HG03575 (cell line): ENCODE measurements at regions not wholly inside any gene's neighbourhood (a gene's known extent, or its start where the extent isn't known, plus 50 kb on each side); places are given as distances from the start of the nearest gene placed in this dataset.
"Not testable (repeated sequence)": the region's sequence is repeated elsewhere in the genome, so short reads cannot be mapped to it uniquely, and the experiment has no call there.

ENCODE experiments used
- ATAC-seq: cut with Tn5 transposase; IDR thresholded peaks from one replicate; pipeline ENCODE4 v1.9.1; 2021; ENCODE audit not compliant: unreplicated experiment, insufficient number of reproducible peaks, low FRiP score; ENCODE audit errors: extremely low read depth

DNA sequence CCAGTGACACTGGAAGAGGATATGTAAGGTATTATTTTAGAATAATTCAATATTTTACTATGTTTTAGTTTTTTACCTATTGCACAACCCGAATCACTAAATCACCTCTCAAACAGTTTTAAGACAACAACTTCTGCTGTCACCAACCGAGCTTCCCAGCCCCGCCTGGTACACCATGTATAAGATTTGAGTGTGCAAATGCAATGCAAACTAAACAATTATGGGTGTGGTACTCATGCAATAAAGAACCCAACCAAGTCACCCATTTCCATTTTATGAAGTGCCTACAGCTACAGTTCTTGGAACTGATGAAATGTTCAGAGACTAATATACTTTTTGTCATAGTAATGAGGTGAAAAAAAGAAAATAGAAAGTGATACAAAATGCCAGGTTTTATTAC, 256.2 kb downstream of the TAFA4 start:
- ATAC-seq = no peak

DNA sequence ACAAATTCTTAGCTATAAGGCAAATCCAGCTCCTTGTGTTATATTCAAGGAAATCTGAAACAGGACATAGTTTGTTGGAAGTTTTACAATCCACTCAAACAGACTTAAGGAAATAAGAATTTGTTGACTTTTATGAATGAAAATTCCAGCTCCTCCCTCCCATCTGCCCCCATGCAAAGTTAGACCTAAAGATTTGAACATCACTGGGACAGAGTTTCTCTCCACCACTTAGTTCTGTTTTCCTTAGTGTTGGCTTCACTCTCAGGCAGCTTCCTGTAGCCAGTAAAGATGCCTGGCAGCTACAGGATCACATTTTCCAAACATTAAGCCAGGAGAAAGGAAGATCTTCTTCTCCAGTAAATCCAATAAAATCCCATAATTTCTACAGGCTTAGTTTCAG, 265.0 kb downstream of the TAFA4 start:
- no peak for ATAC-seq

DNA sequence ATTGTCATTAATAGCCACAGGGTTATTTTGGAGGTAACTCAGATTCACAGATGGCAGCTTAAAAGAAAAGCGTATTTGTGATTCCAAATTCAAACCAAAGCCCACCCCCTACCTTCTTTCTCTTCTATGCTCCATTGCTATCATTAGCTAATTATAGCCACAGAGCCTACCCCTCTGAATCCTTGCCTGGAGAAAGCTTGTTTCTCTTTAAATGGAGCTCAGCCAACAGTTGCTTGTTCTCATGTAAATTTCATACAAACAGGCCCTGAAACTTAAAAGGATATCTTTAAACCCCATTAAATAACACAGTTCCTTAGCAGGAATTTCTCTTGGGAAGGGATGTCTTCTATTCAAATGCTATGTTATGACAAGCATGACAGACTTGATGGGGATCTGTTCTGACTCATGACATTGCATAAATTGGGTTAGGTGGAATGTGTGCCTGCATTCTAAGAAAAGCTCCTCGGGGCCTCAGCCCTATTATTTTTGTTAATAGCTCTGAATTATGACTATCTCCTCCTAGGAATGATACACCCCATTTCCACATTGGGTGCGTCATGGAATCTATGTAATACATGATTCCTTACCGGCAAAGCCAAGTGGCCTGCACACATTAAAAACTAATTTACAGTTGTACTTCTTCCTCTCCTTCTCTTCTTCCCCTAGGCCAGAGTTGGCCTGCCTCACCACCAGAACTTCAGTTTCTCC, 265.8 kb downstream of the TAFA4 start:
- no peak for ATAC-seq

DNA sequence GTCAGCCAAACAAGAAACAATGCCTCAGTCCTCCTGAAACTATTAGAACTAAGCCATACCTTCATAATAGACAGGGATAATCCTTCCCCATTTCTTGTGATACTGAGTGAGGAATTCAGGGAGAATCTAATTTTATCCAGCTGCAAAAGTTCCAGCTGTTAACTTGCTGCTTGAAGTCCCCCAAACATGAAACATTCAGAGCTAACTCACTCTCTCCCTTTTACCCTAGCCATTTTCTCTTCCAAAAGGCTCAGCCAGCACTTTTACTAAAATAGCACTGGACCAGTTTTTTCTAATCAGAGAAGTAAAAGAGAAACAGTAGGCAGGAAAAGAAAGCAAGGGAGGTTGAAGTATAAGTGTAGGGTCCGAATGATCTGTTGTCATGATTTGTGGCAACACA, 268.1 kb downstream of the TAFA4 start:
- no peak for ATAC-seq

DNA sequence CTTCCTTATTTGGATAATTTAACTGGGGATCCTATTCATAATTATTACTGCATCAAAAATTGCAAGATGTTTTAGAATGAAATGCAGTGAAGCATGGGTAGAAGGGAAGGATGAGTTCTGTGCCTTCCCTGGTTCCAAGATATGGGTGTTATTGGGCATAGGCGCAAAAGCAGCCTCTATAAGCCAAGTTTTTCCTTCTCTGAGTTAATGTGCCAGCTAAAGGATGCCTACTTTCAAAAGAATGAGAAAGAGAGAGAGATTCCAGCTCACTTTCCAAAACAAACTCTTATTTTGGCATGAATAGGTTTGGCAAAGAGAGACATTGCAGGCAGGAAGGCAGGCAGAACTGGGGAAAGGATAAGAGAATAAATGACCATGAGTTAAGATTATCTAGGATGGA, 270.2 kb downstream of the TAFA4 start:
- ATAC-seq = no peak

DNA sequence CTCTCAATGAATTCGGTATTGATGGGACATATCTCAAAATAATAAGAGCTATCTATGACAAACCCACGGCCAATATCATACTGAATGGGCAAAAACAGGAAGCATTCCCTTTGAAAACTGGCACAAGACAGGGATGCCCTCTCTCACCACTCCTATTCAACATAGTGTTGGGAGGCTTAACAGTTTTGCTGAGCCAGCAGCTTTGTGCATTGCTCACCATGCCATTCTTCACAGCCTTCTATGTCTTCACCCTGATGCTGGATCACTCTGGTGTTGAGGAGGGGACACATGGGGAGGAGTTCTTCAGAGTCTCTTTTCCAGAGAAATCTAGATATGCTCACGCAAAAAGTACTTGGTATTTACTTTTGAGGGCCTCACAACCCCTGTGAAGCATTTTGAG, 281.7 kb downstream of the TAFA4 start:
- ATAC-seq = not testable (repeated sequence)

DNA sequence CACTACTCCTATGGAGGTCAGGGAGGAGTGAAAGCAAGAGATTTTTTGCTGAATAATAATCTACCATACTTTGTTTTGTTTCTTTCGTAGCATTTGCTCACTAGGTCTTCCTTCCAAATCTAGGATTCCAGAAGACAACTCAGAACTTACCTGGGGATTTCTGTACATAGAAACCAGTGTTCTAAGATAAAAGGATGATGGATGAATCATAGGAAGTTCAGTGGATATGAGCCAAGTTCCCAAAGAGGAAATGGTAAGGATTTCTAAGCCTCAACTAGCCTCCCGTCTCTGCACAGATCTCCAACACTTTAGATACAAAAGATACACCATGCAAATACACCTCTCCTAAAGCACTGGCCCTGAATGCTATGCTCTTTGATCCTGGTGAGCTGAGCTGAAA, 283.9 kb downstream of the TAFA4 start:
- no peak for ATAC-seq

DNA sequence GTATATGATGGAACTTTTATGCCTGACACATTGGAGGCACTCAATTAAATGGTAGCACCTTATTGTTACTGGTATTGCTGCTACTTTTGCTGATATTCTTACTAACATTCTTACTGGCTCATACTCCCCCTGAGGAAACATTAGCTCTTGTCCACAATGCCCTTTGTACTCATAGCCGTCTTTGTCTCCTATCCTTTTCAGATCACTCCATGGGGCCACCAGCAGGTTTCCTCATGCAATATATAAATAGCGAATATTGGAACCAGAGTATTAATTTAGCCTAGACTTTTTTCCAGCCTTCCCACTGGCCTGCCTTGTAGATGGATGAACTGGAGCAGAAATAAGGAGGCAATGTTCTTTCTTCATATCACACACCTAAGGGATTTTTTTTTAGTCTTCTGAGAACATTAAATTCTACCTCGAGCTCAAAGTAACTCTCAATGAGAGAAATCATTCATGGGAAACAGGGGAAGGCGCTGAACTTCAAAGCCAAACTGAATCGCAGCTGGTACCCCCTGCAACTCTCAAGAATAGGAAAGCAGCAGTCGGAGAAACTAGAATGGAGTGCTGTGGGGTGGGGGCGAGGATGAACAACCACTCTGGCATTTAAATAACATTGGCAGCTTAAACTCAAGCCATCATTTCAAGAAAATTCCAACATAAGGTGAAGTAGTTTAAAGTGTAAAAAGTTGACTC, 300.3 kb downstream of the TAFA4 start:
- ATAC-seq = no peak

DNA sequence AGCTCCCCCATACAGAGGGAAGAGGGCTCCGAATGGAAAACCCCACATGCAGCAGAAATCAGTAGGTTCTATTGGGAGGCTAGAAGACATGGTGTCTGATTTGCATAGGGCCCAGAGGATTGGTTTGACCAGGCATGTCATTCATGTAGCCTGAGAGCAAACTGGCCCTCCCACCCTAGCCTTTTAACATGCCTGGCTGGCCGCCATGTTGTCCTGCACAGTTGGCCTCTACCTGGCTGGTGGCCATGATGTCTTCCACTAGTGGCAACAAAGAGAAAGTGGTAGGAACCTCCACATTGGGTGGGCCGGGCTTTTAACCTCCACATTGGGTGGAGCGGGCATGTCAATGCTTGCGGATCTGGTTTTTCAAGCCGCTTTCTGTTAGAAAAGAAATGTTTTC, 312.1 kb downstream of the TAFA4 start:
- no peak for ATAC-seq

DNA sequence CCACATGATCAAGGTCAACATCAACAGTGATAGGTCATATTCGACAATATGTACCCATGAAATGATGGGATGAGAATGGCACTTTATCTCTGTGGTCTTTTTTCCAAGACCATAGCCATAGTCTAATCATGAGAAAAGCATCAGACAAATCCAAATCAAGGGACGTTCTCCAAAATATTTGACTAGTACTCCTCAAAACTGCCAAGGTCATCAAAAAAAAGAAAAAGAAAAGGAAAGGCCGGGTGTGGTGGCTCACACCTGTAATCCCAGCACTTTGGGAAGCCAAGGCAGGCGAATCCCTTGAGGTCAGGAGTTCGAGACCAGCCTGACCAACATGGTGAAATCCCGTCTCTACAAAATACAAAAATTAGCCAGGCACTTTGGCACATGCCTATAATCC, 318.3 kb downstream of the TAFA4 start:
- ATAC-seq = no peak

DNA sequence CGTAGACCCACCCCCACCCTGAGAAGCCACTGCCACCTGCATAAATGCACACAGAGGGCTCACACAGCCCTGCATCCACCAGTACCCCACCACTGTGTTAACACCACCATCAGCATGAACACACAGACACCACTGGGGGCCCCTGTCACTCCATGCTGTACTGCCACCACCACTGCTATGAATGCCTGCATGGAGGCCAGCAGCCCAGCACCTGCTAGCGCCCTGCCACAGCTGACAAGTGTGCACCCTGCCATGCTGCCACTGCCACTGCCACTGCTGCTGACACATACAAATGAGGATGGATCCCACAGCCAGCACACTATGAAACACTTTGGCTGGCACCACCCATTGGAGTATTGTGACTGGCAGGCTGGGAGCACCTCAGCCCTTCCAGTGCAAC, 361.0 kb downstream of the TAFA4 start:
- no peak for ATAC-seq

DNA sequence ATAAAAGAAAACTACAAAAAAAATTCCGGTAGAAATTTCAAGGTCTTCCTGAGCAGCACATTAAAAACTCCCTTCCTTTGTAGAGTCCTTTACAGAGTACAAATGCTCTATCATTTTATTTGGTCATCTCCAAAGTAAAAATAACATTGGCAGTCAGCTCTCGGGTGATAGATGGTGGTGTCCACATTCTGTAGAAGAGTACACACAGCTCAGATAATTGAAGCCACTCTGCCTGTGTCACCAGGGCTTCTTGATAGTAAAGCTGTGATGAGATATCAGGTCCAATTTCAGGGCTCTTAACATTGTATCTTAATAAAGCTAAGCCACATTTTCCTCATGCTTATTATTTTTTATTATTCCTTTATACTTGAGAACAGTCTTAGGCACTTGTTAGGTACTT, 371.6 kb downstream of the TAFA4 start:
- no peak for ATAC-seq

DNA sequence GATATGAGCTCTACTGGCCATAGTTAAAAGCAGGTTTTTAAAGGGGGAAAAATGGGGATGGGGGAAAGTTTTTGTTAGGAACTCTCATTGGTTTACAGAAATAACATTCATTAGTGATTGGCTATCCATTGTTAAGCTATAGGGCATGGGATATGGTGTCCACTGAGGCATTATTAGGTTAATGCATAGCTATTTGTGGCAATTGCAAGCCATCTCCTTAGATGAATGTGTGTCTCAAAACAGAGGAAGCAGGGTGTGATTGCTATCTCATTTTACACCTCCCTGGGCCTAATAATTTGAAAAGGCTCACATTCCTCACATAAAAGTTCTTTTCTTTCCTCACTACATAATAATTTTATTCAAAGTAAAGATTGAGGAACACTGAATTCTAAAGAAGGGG, 396.6 kb downstream of the TAFA4 start:
- ATAC-seq = no peak

DNA sequence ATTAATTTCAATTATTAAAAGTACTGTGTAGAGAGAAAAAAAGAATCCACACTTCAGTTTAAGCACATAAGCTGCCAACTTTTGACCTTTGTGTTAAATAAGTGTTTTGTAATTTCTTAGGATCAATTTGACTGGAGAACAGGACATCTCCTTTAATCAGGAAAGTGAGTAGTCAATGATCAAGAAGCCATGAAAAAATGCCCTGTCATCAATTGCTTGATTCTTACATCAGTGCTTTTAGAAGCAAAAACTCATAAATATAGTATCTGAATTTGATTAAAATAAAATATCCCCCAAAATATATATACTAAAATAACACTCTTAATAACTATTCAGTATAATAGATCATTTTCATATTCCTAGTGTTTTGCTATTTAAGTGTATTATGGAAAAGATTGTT, 409.0 kb downstream of the TAFA4 start:
- ATAC-seq = no peak

DNA sequence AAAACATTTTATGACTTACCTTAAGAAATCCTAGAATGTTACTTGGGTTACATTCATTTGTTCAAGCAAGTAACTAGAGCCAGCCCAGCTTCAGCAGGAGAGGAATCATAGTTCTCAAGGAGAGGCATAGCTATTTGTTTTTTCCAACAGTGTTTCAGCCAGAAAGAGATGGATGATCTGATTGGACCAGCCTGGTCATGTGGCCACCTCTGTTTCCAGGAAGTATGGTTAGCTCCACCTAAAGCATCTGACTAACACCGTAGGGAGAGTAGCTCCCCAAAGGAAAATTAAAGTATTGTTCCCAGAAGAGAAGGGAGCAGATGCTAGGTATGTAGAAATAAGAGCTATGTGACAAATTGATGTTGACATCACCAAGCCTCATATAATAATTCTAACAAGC, 417.1 kb downstream of the TAFA4 start:
- no peak for ATAC-seq

DNA sequence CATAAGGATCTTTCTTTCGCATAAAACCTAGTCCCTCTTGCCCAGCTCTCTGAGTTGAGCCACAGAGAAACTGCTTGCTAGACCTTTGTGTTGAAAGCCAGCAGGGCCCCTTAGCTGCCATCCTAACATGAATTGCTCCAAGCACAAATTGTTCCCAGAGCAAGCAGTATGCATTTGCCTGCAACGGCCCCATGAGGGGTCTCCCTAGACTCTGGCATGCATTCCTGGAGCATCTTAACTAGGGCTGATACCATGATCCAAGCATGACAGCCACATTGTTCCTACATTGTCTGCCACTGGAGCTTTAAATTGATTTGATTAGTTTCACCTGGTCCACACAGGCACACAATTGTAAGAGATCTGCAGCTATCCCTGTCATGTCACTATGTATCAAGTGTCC, 428.1 kb downstream of the TAFA4 start:
- no peak for ATAC-seq

DNA sequence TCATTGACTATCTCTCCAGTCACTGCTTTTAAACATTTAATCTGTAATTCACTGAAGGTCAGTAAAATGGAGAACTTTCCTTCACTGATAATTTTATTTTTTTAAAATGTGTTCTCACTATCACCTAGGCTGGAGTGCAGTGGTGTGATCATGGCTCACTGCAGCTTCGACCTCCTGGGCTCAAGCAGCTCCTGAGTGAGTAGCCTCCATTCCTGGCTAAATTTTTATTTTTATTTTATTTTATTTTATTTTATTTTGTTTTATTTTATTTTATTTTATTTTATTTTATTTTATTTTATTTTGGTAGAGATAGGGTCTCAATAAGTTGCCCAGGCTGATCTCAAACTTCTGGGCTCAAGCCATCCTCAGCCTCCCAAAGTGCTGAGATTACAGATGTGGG, 446.5 kb downstream of the TAFA4 start:
- not testable (repeated sequence) for ATAC-seq

DNA sequence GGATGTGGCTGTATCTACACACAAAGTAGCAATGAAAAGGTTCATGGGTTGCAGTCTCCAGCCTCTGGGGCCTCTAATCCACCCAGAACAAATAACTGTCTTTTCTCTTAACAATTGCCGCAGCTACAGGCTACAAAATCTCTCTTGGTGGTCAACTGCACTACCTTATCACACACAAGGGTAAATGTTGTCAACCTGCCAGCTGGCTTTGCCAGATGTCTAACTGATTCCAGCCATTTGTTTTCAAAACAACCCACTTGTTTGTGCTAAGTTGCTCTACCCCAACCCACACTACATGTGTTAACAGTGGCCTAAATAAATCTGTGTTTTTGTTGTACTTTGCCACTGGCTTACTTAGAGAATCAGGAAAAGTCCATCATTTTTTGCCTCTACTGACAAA, 447.3 kb downstream of the TAFA4 start:
- no peak for ATAC-seq

DNA sequence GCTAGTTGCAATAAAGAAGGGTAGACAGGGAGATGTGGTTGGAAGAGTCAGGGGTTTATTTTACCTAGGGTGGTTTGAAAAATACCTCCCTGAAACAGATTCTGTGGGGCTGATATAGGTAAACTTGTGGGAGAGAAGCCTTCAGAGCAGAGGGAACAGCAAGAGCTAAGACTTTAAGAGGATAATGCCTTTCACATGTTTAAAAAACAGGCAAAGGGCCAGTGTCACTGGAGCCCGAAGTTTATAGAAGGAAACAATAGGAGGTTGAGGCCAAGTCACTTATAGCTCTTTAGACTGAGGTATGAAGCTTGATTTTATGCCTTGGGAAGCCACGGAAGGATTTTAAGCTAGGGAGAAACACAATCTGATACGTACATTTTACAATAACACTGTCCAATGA, 448.7 kb downstream of the TAFA4 start:
- no peak for ATAC-seq

DNA sequence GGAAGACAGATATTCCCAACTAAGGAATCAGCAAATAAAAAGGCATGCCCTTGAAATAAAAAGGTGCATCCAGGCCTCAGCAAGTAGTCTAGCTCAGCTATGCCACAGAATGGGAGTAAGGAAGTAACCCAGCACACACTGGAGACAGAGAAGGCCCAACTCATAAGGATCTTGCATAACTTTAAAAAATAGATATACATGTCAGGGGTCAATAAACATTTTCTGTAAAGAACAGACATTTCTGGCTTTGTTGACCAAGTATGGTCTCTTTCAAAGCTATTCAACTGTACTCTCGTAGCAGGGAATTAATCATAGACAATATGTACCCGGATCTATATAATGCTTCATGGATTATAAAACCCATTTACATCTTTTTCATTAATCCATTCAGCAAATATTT, 449.3 kb downstream of the TAFA4 start:
- ATAC-seq = no peak

DNA sequence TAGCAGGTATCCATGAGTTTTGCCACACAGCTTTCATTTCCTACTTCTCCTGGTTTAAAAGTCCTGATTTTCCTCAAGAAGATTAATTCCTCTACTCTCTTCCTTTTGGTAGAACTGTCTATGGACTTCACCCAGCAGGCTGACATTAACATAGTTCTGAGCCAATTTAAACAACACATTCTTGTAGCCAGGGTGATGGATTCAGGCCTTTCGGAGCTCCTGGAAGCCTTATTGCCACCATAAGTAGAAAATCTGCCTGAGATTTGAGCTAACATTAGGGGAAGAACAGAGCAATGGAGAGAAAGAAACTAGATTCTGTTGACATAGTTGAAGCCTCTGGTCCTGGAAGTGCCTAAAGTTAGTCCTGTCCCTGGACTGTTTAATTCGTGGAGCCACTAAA, 449.8 kb downstream of the TAFA4 start:
- no peak for ATAC-seq
